LHCN-M2 (cell line): ENCODE measurements at regions not wholly inside any gene's neighbourhood (a gene's known extent, or its start where the extent isn't known, plus 50 kb on each side); places are given as distances from the start of the nearest gene placed in this dataset.

Experiments
- DNase-seq: peaks from one replicate; pipeline ENCODE4 v3.0.0-alpha.2; 2012; ENCODE audit warnings: low read depth

DNA sequence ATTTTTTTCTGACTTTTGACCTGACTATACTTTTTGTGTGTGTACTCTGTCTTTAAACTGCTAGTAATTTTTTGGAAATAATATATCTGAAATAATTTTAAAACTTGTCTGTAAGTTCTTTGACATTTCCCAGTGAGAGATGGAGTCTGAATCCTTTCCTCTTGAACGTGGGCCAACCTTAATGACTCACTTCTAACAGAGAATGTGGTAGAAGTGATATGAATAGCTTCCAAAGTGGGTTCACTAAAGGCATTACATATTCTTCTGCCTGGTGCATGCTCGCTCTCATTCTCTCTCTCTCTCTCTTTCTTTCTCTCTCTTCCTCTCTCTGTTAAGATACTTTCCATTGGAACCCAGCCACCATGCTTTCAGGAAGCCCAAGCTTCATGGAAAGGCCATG, 108.7 kb upstream of the FERMT1 start:
- DNase-seq = no peak

GRCh38 chr20:6228302-6228843, 105.5 kb upstream of the FERMT1 start:
- no peak for DNase-seq

- no peak for DNase-seq
These were observed 90.5 kb upstream of the FERMT1 start for GRCh38 chr20:6213311-6213710.

DNA sequence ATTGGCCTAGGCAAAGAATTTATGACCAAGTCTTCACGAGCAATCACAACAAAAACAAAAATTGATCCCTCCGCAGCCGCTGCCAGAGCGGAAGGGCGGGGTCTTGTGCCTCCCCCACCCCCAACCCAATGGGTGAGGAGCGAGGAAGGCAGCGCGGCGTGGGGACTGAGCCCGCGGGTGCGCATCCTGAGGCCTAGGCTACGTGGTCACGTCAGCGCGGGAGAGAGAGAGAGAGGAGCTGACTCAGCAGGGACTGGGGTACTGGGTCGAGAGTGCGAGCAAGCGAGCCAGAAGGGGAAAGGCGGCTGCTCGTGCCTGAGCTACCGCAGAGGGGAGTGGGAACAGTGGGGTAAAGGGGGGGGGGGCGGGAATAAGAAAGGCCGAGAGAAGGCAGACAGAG, 90.1 kb upstream of the FERMT1 start:
- DNase-seq = no peak

- no peak for DNase-seq
These were observed 86.3 kb upstream of the FERMT1 start for GRCh38 chr20:6209093-6209492.

DNA sequence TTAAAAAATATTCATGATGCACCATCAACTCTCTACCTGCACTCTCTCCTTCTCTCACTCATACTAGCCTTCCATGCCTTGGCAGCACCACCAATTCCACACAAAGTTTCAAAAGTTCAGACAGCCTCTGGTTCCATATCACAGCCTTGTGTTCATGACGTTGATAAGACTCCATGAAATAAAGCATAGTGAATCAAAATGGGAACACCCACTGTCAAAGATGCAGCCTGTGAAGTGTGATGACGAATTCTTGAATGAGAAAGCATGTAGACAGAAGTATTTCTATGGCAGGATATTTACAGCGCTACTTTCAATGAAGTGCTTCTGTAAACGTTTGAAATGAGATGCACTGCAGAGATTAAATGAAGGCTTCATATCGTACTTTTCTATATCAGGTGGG, 77.3 kb upstream of the FERMT1 start:
- no peak for DNase-seq

DNA sequence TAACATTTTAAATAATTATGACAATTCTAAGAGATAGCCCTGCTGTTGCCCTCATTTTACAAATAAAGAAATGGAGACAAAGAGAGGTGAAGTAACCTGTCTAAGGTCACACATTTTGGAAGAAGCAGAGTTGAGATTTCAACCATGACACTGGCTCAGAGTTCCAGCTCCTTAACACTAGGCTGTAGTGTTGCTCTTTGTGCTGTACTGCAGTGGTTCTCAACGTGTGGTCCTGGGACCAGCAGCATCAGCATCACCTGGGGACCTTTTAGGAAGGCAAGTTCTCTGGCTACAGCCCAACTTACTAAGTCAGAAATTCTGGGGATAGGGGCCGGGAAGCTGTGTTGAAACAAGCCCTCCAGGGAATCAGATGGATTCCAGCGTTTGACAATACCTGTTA, 62.4 kb upstream of the FERMT1 start:
- no peak for DNase-seq

DNA sequence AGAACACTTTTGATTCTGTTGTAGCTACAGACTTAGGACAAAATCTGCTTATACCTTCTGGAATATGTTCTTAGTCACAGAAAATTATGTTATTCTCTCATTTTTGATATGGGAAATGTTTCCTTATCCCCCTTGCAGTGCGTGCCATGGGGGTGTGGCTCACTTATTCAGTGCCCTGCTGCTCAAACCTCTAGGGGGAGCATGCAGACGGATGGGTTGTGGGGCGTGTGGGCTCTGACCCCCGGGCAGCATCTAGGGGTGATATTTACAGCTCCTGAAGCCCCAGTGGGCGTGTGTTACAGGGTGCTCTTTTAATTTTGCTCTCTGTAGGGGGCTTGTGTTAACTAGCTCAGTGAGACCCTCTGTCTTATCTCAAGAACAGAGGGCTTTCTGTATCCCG, 61.3 kb upstream of the FERMT1 start:
- no peak for DNase-seq

- DNase-seq = no peak
These were observed 57.7 kb upstream of the FERMT1 start for GRCh38 chr20:6180531-6180930.

DNA sequence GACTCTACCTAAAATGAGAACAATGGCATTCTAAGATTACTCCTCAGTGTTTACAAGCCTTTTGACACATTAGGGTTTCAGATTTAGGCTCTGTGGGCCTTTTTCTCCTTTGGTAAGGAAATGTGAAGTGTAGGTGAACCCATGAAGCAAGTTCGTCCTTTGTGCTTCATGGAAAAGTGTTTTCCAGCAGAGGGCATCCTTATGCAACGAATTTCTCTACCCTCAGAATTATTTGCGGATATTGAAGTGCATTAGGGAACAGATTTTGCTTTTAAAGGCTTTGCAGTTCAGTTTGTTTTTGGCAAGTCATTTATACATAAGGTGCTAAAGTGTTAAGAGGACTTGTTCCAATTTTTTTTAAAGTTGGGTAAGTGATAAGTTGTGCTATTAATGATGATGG, 55.7 kb upstream of the FERMT1 start:
- DNase-seq = peak; percentile 19

DNA sequence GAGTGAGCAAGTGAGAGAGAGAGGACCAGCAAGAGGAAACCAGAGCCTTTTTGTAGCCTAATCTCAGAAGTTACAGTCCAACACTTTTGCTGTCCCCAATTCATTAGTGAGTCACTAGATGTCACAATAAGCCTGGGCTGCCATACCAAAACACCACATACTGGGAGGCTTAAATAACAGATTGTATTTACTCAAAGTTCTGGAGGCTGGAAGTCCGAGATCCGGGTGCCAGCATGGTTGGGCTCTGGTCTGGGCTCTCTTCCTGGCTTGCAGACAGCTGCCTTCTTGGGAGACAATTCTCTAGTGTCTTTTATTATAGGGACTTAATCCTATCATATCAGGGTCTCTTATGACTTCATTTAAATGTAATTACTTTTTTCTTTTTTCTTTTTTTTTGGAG, 50.7 kb upstream of the FERMT1 start:
- no peak for DNase-seq
